ENCODE measurements at regions not wholly inside any gene's neighbourhood (a gene's known extent, or its start where the extent isn't known, plus 50 kb on each side); places are given as distances from the start of the nearest gene placed in this dataset.

- DNase-seq (ENCODE audit: low spot score): no peak
- Histone ChIP-seq H2AK5ac (ENCODE audit: low read depth, low read length) (no peak overlapping the region), H2BK120ac (ENCODE audit: low read depth, low read length) (no peak overlapping the region), H3K9ac (ENCODE audit: low read depth, low read length, poor library complexity) (no peak overlapping the region), H3K4me2 (ENCODE audit: insufficient read depth, low read length, poor library complexity, severe bottlenecking) (no peak overlapping the region), H3K14ac (ENCODE audit: low read length) (no peak overlapping the region), H3K4ac (ENCODE audit: low read length) (no peak overlapping the region), H2BK5ac (ENCODE audit: low read length) (no peak overlapping the region), H3K27me3 (ENCODE audit: control insufficient read depth in 3 of 3, insufficient read depth in 3 of 3, low read depth in 1 of 3, low read length in 3 of 3) (no peaks in the 10 kb centered on the region), H3K9me3 (replicated peaks in 1 of 2; ENCODE audit: control insufficient read depth in 2 of 2, insufficient read depth in 1 of 2, low read depth in 1 of 2, low read length in 2 of 2) (no peaks in the 10 kb centered on the region), H2BK15ac (ENCODE audit: low read length) (no peak overlapping the region), H3K4me1 (ENCODE audit: control insufficient read depth in 2 of 2, insufficient read depth in 1 of 2, low read depth in 1 of 2, low read length in 2 of 2) (no peaks in the 10 kb centered on the region), H3K18ac (ENCODE audit: low read length) (no peak overlapping the region), H4K91ac (ENCODE audit: low read depth, low read length, poor library complexity) (no peak overlapping the region), H3K79me1 (ENCODE audit: low read depth, low read length) (no peaks in the 10 kb centered on the region), H2AFZ (ENCODE audit: low read length) (no peak overlapping the region), H3K4me3 (ENCODE audit: low read length in 2 of 2) (no peak overlapping the region), H2BK12ac (ENCODE audit: low read length) (no peak overlapping the region), H3K36me3 (replicated peaks in 1 of 2; ENCODE audit: control insufficient read depth in 2 of 2, insufficient read depth in 2 of 2, low read length in 2 of 2) (no peaks in the 10 kb centered on the region), H4K8ac (ENCODE audit: low read depth, low read length) (no peak overlapping the region), H3K27ac (replicated peaks; ENCODE audit: low read length) (no peak overlapping the region), H3K23ac (ENCODE audit: low read depth, low read length, poor library complexity) (no peak overlapping the region)
- whole genome bisulfite sequencing, 2 donors (ENCODE audit: extremely low coverage in 2 of 2, insufficient read length in 2 of 2, insufficient replicate concordance in 1 of 2): no CpG with 5 or more reads among the region's 2 CpGs
Observed at GRCh38 chr10:64846700-64847099, 1325.5 kb downstream of the REEP3 start.

GRCh38 chr10:64855941-64856340, 1334.7 kb downstream of the REEP3 start:
- Histone ChIP-seq H3K18ac (ENCODE audit: low read length) (no peak overlapping the region), H3K4ac (ENCODE audit: low read length) (no peak overlapping the region), H3K23ac (ENCODE audit: low read depth, low read length, poor library complexity) (no peak overlapping the region), H3K4me1 (ENCODE audit: control insufficient read depth in 2 of 2, insufficient read depth in 1 of 2, low read depth in 1 of 2, low read length in 2 of 2) (no peaks in the 10 kb centered on the region), H2BK5ac (ENCODE audit: low read length) (no peak overlapping the region), H3K4me3 (ENCODE audit: low read length in 2 of 2) (no peak overlapping the region), H4K8ac (ENCODE audit: low read depth, low read length) (no peak overlapping the region), H3K4me2 (ENCODE audit: insufficient read depth, low read length, poor library complexity, severe bottlenecking) (no peak overlapping the region), H2BK12ac (ENCODE audit: low read length) (no peak overlapping the region), H2BK120ac (ENCODE audit: low read depth, low read length) (no peak overlapping the region), H3K79me1 (ENCODE audit: low read depth, low read length) (no peaks in the 10 kb centered on the region), H3K36me3 (replicated peaks in 1 of 2; ENCODE audit: control insufficient read depth in 2 of 2, insufficient read depth in 2 of 2, low read length in 2 of 2) (no peaks in the 10 kb centered on the region), H3K9me3 (replicated peaks in 1 of 2; ENCODE audit: control insufficient read depth in 2 of 2, insufficient read depth in 1 of 2, low read depth in 1 of 2, low read length in 2 of 2) (no peaks in the 10 kb centered on the region), H3K27ac (replicated peaks; ENCODE audit: low read length) (no peak overlapping the region), H2AK5ac (ENCODE audit: low read depth, low read length) (no peak overlapping the region), H3K14ac (ENCODE audit: low read length) (no peak overlapping the region), H3K9ac (ENCODE audit: low read depth, low read length, poor library complexity) (no peak overlapping the region), H2BK15ac (ENCODE audit: low read length) (no peak overlapping the region), H3K27me3 (ENCODE audit: control insufficient read depth in 3 of 3, insufficient read depth in 3 of 3, low read depth in 1 of 3, low read length in 3 of 3) (no peaks in the 10 kb centered on the region), H4K91ac (ENCODE audit: low read depth, low read length, poor library complexity) (no peak overlapping the region), H2AFZ (ENCODE audit: low read length) (no peak overlapping the region)
- WGBS, 2 donors (ENCODE audit: extremely low coverage in 2 of 2, insufficient read length in 2 of 2, insufficient replicate concordance in 1 of 2): no CpG with 5 or more reads among the region's 2 CpGs
- DNase-seq (ENCODE audit: low spot score): no peak

- Histone ChIP-seq H3K79me1 (ENCODE audit: low read depth, low read length) (no peaks in the 10 kb centered on the region), H3K18ac (ENCODE audit: low read length) (no peak overlapping the region), H3K4ac (ENCODE audit: low read length) (no peak overlapping the region), H3K36me3 (replicated peaks in 1 of 2; ENCODE audit: control insufficient read depth in 2 of 2, insufficient read depth in 2 of 2, low read length in 2 of 2) (no peaks in the 10 kb centered on the region), H2BK5ac (ENCODE audit: low read length) (no peak overlapping the region), H4K91ac (ENCODE audit: low read depth, low read length, poor library complexity) (no peak overlapping the region), H3K23ac (ENCODE audit: low read depth, low read length, poor library complexity) (no peak overlapping the region), H4K8ac (ENCODE audit: low read depth, low read length) (no peak overlapping the region), H3K9me3 (replicated peaks in 1 of 2; ENCODE audit: control insufficient read depth in 2 of 2, insufficient read depth in 1 of 2, low read depth in 1 of 2, low read length in 2 of 2) (no peaks in the 10 kb centered on the region), H2AK5ac (ENCODE audit: low read depth, low read length) (no peak overlapping the region), H3K27ac (replicated peaks; ENCODE audit: low read length) (no peak overlapping the region), H2AFZ (ENCODE audit: low read length) (no peak overlapping the region), H3K4me2 (ENCODE audit: insufficient read depth, low read length, poor library complexity, severe bottlenecking) (no peak overlapping the region), H2BK12ac (ENCODE audit: low read length) (no peak overlapping the region), H3K4me1 (ENCODE audit: control insufficient read depth in 2 of 2, insufficient read depth in 1 of 2, low read depth in 1 of 2, low read length in 2 of 2) (no peaks in the 10 kb centered on the region), H2BK15ac (ENCODE audit: low read length) (no peak overlapping the region), H2BK120ac (ENCODE audit: low read depth, low read length) (no peak overlapping the region), H3K27me3 (ENCODE audit: control insufficient read depth in 3 of 3, insufficient read depth in 3 of 3, low read depth in 1 of 3, low read length in 3 of 3) (no peaks in the 10 kb centered on the region), H3K14ac (ENCODE audit: low read length) (no peak overlapping the region), H3K4me3 (ENCODE audit: low read length in 2 of 2) (no peak overlapping the region), H3K9ac (ENCODE audit: low read depth, low read length, poor library complexity) (no peak overlapping the region)
- no peak for DNase-seq (ENCODE audit: low spot score)
- no CpG with 5 or more reads among the region's 2 CpGs for WGBS, 2 donors (ENCODE audit: extremely low coverage in 2 of 2, insufficient read length in 2 of 2, insufficient replicate concordance in 1 of 2)
Observed at GRCh38 chr10:64859911-64860310, 1338.7 kb downstream of the REEP3 start.

GRCh38 chr10:64863836-64864235, 1342.6 kb downstream of the REEP3 start:
- Histone ChIP-seq H3K4ac (ENCODE audit: low read length) (no peak overlapping the region), H3K9ac (ENCODE audit: low read depth, low read length, poor library complexity) (no peak overlapping the region), H3K4me1 (ENCODE audit: control insufficient read depth in 2 of 2, insufficient read depth in 1 of 2, low read depth in 1 of 2, low read length in 2 of 2) (peaks cover 0 to 1% of the 10 kb centered on the region in 2 donors), H4K8ac (ENCODE audit: low read depth, low read length) (no peak overlapping the region), H3K36me3 (replicated peaks in 1 of 2; ENCODE audit: control insufficient read depth in 2 of 2, insufficient read depth in 2 of 2, low read length in 2 of 2) (no peaks in the 10 kb centered on the region), H2BK12ac (ENCODE audit: low read length) (no peak overlapping the region), H3K4me3 (ENCODE audit: low read length in 2 of 2) (no peak overlapping the region), H2BK5ac (ENCODE audit: low read length) (no peak overlapping the region), H3K27ac (replicated peaks; ENCODE audit: low read length) (no peak overlapping the region), H2AK5ac (ENCODE audit: low read depth, low read length) (no peak overlapping the region), H3K4me2 (ENCODE audit: insufficient read depth, low read length, poor library complexity, severe bottlenecking) (no peak overlapping the region), H2BK15ac (ENCODE audit: low read length) (no peak overlapping the region), H3K18ac (ENCODE audit: low read length) (no peak overlapping the region), H3K9me3 (replicated peaks in 1 of 2; ENCODE audit: control insufficient read depth in 2 of 2, insufficient read depth in 1 of 2, low read depth in 1 of 2, low read length in 2 of 2) (no peaks in the 10 kb centered on the region), H2BK120ac (ENCODE audit: low read depth, low read length) (no peak overlapping the region), H3K79me1 (ENCODE audit: low read depth, low read length) (no peaks in the 10 kb centered on the region), H2AFZ (ENCODE audit: low read length) (no peak overlapping the region), H3K14ac (ENCODE audit: low read length) (no peak overlapping the region), H4K91ac (ENCODE audit: low read depth, low read length, poor library complexity) (no peak overlapping the region), H3K23ac (ENCODE audit: low read depth, low read length, poor library complexity) (no peak overlapping the region), H3K27me3 (ENCODE audit: control insufficient read depth in 3 of 3, insufficient read depth in 3 of 3, low read depth in 1 of 3, low read length in 3 of 3) (no peaks in the 10 kb centered on the region)
- WGBS, 2 donors (ENCODE audit: extremely low coverage in 2 of 2, insufficient read length in 2 of 2, insufficient replicate concordance in 1 of 2): no CpG with 5 or more reads among the region's 1 CpG
- no peak for DNase-seq (ENCODE audit: low spot score)

Data from neuronal stem cell (in vitro differentiated cells).